ENCODE measurements at regions not wholly inside any gene's neighbourhood (a gene's known extent, or its start where the extent isn't known, plus 50 kb on each side); places are given as distances from the start of the nearest gene placed in this dataset.

- no peak for TF ChIP-seq MNT (conservative IDR thresholded peaks at IDR 0.05)
- TF ChIP-seq VEZF1 (CRISPR knock-in tag; IDR thresholded peaks at IDR 0.05): no peak
- no peak for TF ChIP-seq RFX1 (IDR thresholded peaks at IDR 0.05)
- no peak for TF ChIP-seq MAX (CRISPR knock-in tag; IDR thresholded peaks at IDR 0.05)
- TF ChIP-seq TAF7 (tag; IDR thresholded peaks at IDR 0.05): no peak
- TF ChIP-seq REST (IDR thresholded peaks at IDR 0.05; ENCODE audit: borderline replicate concordance): no peak
- no peak for TF ChIP-seq REST (CRISPR knock-in tag; IDR thresholded peaks at IDR 0.05; ENCODE audit: low read depth)
- no peak for TF ChIP-seq EZH2 (IDR thresholded peaks at IDR 0.05; ENCODE audit: borderline replicate concordance, low read depth, low read length)
- TF ChIP-seq CGGBP1 (CRISPR knock-in tag; IDR thresholded peaks at IDR 0.05): no peak
These were observed 194.6 kb downstream of the NRIP1 start (continued) for GRCh38 chr21:14869984-14870852.

Measured in K562 (cell line).